Gastroesophageal sphincter (tissue), 3 donors: ENCODE measurements at regions not wholly inside any gene's neighbourhood (a gene's known extent, or its start where the extent isn't known, plus 50 kb on each side); places are given as distances from the start of the nearest gene placed in this dataset.

Experiments used
- CTCF ChIP-seq, 4 experiments: fragments of 200-600 bp in 2 of 4; fragments of 450-650 bp in 2 of 4; sonication (generic) in 1 of 4; IDR thresholded peaks; one replicate each; pipeline ENCODE4 v1.5.1; 2017 to 2019; ENCODE audit warnings: antibody characterized with exemption in 4 of 4, mild to moderate bottlenecking in 2 of 4, moderate library complexity in 2 of 4
- EP300 ChIP-seq: sonication (generic); formaldehyde crosslinking; IDR thresholded peaks from one replicate; pipeline ENCODE4 v1.6.1; 2017; ENCODE audit warnings: antibody characterized with exemption, mild to moderate bottlenecking

- TF ChIP-seq EP300 (no peak), CTCF (IDR thresholded peaks at IDR 0.05) (no peak)
Measured at GRCh38 chr2:71830497-71831192, 317.0 kb downstream of the CYP26B1 start.
